ENCODE measurements at regions not wholly inside any gene's neighbourhood (a gene's known extent, or its start where the extent isn't known, plus 50 kb on each side); places are given as distances from the start of the nearest gene placed in this dataset.

GRCh38 chr13:104782741-104783140 is 1716.5 kb upstream of the SLC10A2 start:
- TF ChIP-seq, protein P1, sequence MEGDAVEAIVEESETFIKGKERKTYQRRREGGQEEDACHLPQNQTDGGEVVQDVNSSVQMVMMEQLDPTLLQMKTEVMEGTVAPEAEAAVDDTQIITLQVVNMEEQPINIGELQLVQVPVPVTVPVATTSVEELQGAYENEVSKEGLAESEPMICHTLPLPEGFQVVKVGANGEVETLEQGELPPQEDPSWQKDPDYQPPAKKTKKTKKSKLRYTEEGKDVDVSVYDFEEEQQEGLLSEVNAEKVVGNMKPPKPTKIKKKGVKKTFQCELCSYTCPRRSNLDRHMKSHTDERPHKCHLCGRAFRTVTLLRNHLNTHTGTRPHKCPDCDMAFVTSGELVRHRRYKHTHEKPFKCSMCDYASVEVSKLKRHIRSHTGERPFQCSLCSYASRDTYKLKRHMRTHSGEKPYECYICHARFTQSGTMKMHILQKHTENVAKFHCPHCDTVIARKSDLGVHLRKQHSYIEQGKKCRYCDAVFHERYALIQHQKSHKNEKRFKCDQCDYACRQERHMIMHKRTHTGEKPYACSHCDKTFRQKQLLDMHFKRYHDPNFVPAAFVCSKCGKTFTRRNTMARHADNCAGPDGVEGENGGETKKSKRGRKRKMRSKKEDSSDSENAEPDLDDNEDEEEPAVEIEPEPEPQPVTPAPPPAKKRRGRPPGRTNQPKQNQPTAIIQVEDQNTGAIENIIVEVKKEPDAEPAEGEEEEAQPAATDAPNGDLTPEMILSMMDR (conservative IDR thresholded peaks at IDR 0.05; ENCODE audit: low read length): no peak
- TF ChIP-seq EZH2phosphoT487 (IDR thresholded peaks at IDR 0.05; ENCODE audit: borderline replicate concordance, low read depth, low read length): no peak

Data from OCI-LY7 (cell line).